Pancreas (tissue), 10 donors: ENCODE measurements at regions not wholly inside any gene's neighbourhood (a gene's known extent, or its start where the extent isn't known, plus 50 kb on each side); places are given as distances from the start of the nearest gene placed in this dataset.
A peak's percentile ranks its signal among the peaks of the same experiment; 100 is the strongest.

Source experiments
- ATAC-seq, 4 donors: fragments of 200-7000 bp; cut with Tn5 transposase; one replicate each; pipeline versions ENCODE4 v1.8.0 to v1.9.1; 2020; ENCODE audit warnings: mild to moderate bottlenecking in 4 of 4, moderate library complexity in 4 of 4
- DNase-seq, 6 donors: peaks; one replicate each; pipeline ENCODE4 v3.0.0-alpha.2; 2020
- FAIRE-seq: peaks from 2 replicates; lab custom pipeline; 2012; peaks lifted over from hg19 to GRCh38; lab: Jason Lieb, UNC
- H3K27ac ChIP-seq, 4 donors: fragments of 200-600 bp; sonication (generic); 1 replicate in 3 of 4; 2 replicates in 1 of 4; pipeline versions ENCODE4 v1.5.0 to v1.8.0; 2020
- H3K27me3 ChIP-seq, 4 donors: fragments of 200-600 bp; one replicate each; pipeline ENCODE4 v1.8.0; 2021
- H3K36me3 ChIP-seq, 3 donors: fragments of 200-600 bp; sonication (generic) in 1 of 3; one replicate each; pipeline versions ENCODE4 v1.5.0 to v1.8.0; 2020 to 2021
- H3K4me1 ChIP-seq, 3 donors: fragments of 200-600 bp; one replicate each; pipeline ENCODE4 v1.8.0; 2021
- H3K4me3 ChIP-seq, 4 donors: fragments of 200-600 bp; sonication (generic) in 2 of 4; one replicate each; pipeline versions ENCODE4 v1.5.0 to v1.8.0; 2020 to 2021
- H3K9me3 ChIP-seq, 4 donors: fragments of 200-600 bp; one replicate each; pipeline ENCODE4 v1.8.0; 2021
- CTCF ChIP-seq, 4 donors: fragments of 200-600 bp; sonication (generic) in 3 of 4; IDR thresholded peaks; one replicate each; pipeline versions ENCODE4 v1.5.0 to v1.8.0; 2021; ENCODE audit warnings: antibody characterized with exemption in 4 of 4
- WGBS, 2 donors: extraction: QIAGEN DNeasy Blood & Tissue Kit; methylation state at CpG; one replicate each; pipeline ENCODE4 v1.1.7; 2013; 5-methylcytosine and 5-hydroxymethylcytosine counted together
- intact Hi-C, 3 donors: fragments of 100-400 bp; cut with DNase I; formaldehyde crosslinking; loops; one replicate each; pipeline versions ENCODE4 v1.11.1 to v1.14.2; 2022
- donor health status: healthy with polysubstance abuse.
- donor health status: DM: no; HTN: no; CAD: no; lungs with moderate emphysema.
- donor health status: DM: no; HTN: no; CAD: no.
- donor health status: control.
- donor health status: control.
- donor health status: Bipolar disorder and iron deficiency.
- donor health status: DM: yes; HTN: yes; CAD: no.
- donor health status: DM: no; HTN: no; CAD: no.
- donor health status: DM: no; HTN: no; CAD: no.
- donor health status: DM: yes; HTN: yes; CAD: no.

- no peak overlapping the region for H3K4me3 ChIP-seq
- FAIRE-seq: no peak
- TF ChIP-seq CTCF (IDR thresholded peaks at IDR 0.05): no peak
Measured at GRCh38 chr11:135031205-135031989, 619.4 kb upstream of the B3GAT1 start.

GRCh38 chr11:135027461-135027860, 615.4 kb upstream of the B3GAT1 start:
- Histone ChIP-seq H3K4me1 (no peaks in the 10 kb centered on the region), H3K4me3 (no peak overlapping the region), H3K27me3 (no peaks in the 10 kb centered on the region), H3K36me3 (no peaks in the 10 kb centered on the region), H3K9me3 (no peaks in the 10 kb centered on the region), H3K27ac (no peak overlapping the region)
- FAIRE-seq: no peak
- intact Hi-C loops: no loop called here
- WGBS, 2 donors: 9 to 13% methylated on average over 3 to 5 of the region's 5 CpGs
- peak in 3 of 6 donors; percentile 11 to 35 (median 29) for DNase-seq
- ATAC-seq: peak in 2 of 4 donors; percentile 58 to 65
- TF ChIP-seq CTCF (IDR thresholded peaks at IDR 0.05): no peak

More at GRCh38 chr11:135031205-135031989, 619.4 kb upstream of the B3GAT1 start:
- intact Hi-C loops: no loop called here
- ATAC-seq (no peak), DNase-seq (no peak)
- WGBS, 2 donors: 36 to 45% methylated on average over 8 of the region's 8 CpGs
- Histone ChIP-seq H3K4me1 (no peaks in the 10 kb centered on the region), H3K27ac (no peak overlapping the region), H3K27me3 (no peaks in the 10 kb centered on the region), H3K9me3 (no peaks in the 10 kb centered on the region), H3K36me3 (no peaks in the 10 kb centered on the region)

GRCh38 chr11:135023499-135023898, 611.5 kb upstream of the B3GAT1 start:
- Histone ChIP-seq H3K36me3 (no peaks in the 10 kb centered on the region), H3K27ac (no peak overlapping the region), H3K4me3 (no peak overlapping the region), H3K27me3 (no peaks in the 10 kb centered on the region), H3K4me1 (no peaks in the 10 kb centered on the region), H3K9me3 (no peaks in the 10 kb centered on the region)
- 60% methylated on average over 2 of the region's 2 CpGs for WGBS, 2 donors
- no peak for ATAC-seq
- intact Hi-C loops: no loop called here
- no peak for TF ChIP-seq CTCF (IDR thresholded peaks at IDR 0.05)
- no peak for FAIRE-seq
- no peak for DNase-seq

- Histone ChIP-seq H3K27ac (no peak overlapping the region), H3K4me1 (no peaks in the 10 kb centered on the region), H3K4me3 (no peak overlapping the region), H3K36me3 (no peaks in the 10 kb centered on the region), H3K27me3 (peaks cover 0 to 4% (median 0%) of the 10 kb centered on the region in 4 donors), H3K9me3 (no peaks in the 10 kb centered on the region)
- DNase-seq (no peak), ATAC-seq (no peak), FAIRE-seq (no peak)
- intact Hi-C loops: no loop called here
- TF ChIP-seq CTCF (IDR thresholded peaks at IDR 0.05): no peak
- 56 to 67% methylated on average over 4 of the region's 4 CpGs for WGBS, 2 donors
Measured at GRCh38 chr11:135022454-135022853, 610.4 kb upstream of the B3GAT1 start.

GRCh38 chr11:135019899-135020298, 607.9 kb upstream of the B3GAT1 start:
- Histone ChIP-seq H3K27ac (no peak overlapping the region), H3K4me3 (no peak overlapping the region), H3K36me3 (no peaks in the 10 kb centered on the region), H3K27me3 (peaks cover 0 to 6% (median 0%) of the 10 kb centered on the region in 4 donors), H3K9me3 (no peaks in the 10 kb centered on the region), H3K4me1 (no peaks in the 10 kb centered on the region)
- 58 to 67% methylated on average over 4 of the region's 4 CpGs for WGBS, 2 donors
- DNase-seq: no peak
- FAIRE-seq: no peak
- no peak for TF ChIP-seq CTCF (IDR thresholded peaks at IDR 0.05)
- no peak for ATAC-seq
- intact Hi-C loops: no loop called here
